HCT116 (cell line): ENCODE measurements at regions not wholly inside any gene's neighbourhood (a gene's known extent, or its start where the extent isn't known, plus 50 kb on each side); places are given as distances from the start of the nearest gene placed in this dataset.

Source experiments
- ATAC-seq: fragments of 200-7000 bp; cut with Tn5 transposase; 2 replicates; pipeline ENCODE4 v1.9.1; 2020; ENCODE audit warnings: mild to moderate bottlenecking, moderate library complexity
- BruUV-seq: library from RNA; stranded (reverse); fragments of 400-500 nt; replicated peaks from 2 replicates; lab custom pipeline; 2021; lab: Mats Ljungman, UMichigan
- CTCF ChIA-PET: fragments of 300-600 bp; sonication (Branson Sonifier 250); formaldehyde crosslinking; loops from one replicate; lab custom pipeline; 2021; ENCODE audit warnings: antibody characterized with exemption; lab: Charles Lee
- POLR2A ChIA-PET: fragments of 300-600, 350-600 bp; sonication (Branson Sonifier 250); formaldehyde crosslinking; loops from one replicate; lab custom pipeline; 2021; ENCODE audit warnings: antibody characterized with exemption; lab: Charles Lee
- RAD21 ChIA-PET, 2 experiments: fragments of 300-600 bp; sonication (Branson Sonifier 250); formaldehyde crosslinking; loops; one replicate each; lab custom pipeline; 2023; ENCODE audit warnings: low total read pairs in 2 of 2; ENCODE audit not compliant: uncharacterized antibody in 2 of 2, unreplicated experiment in 2 of 2, low non-redundant PET in 1 of 2; lab: Charles Lee
- DNase-seq: peaks from one replicate; pipeline ENCODE4 v3.0.0-alpha.2; 2010; ENCODE audit warnings: low read depth, low spot score
- H2AFZ ChIP-seq: fragments of 200-600 bp; shearing (Covaris generic), sonication (generic); 2 replicates; pipeline ENCODE4 v1.6.1; 2017; ENCODE audit warnings: low read depth, mixed run types, mixed read lengths, antibody characterized with exemption, low read length; ENCODE audit not compliant: poor library complexity, severe bottlenecking
- H3K27ac ChIP-seq: 2 replicates; pipeline ENCODE4 v1.5.1; 2012; ENCODE audit warnings: low read depth, low read length
- H3K27me3 ChIP-seq: fragments of 200-600 bp; sonication (generic); 2 replicates; pipeline ENCODE4 v1.6.1; 2016; ENCODE audit warnings: mixed run types, low read length, mixed read lengths; ENCODE audit not compliant: insufficient read depth
- H3K36me3 ChIP-seq, 2 experiments: fragments of 200-500 bp in 1 of 2; fragments of 200-600 bp in 1 of 2; sonication (Bioruptor generic) in 1 of 2; sonication (generic) in 1 of 2; 2 replicates each; pipeline versions ENCODE4 v1.5.1 to v1.6.1; 2014 to 2016; ENCODE audit warnings: low read length in 2 of 2, inconsistent platforms in 1 of 2, mixed read lengths in 1 of 2, mixed run types in 1 of 2; ENCODE audit not compliant: insufficient read depth in 2 of 2, control insufficient read depth in 1 of 2
- H3K4me1 ChIP-seq, 2 experiments: fragments of 200-600 bp in 1 of 2; sonication (generic) in 1 of 2; 2 replicates each; pipeline versions ENCODE4 v1.5.1 to v1.6.1; 2012 to 2017; ENCODE audit warnings: low read length in 2 of 2, inconsistent platforms in 1 of 2, mild to moderate bottlenecking in 1 of 2, mixed read lengths in 1 of 2, mixed run types in 1 of 2, moderate library complexity in 1 of 2; ENCODE audit not compliant: insufficient read depth in 2 of 2, control insufficient read depth in 1 of 2
- H3K4me2 ChIP-seq: fragments of 200-600 bp; sonication (generic); 2 replicates; pipeline ENCODE4 v1.6.1; 2017; ENCODE audit warnings: mixed run types, low read length, mixed read lengths
- H3K4me3 ChIP-seq, 2 experiments: fragments of 200-600 bp in 1 of 2; sonication (generic) in 1 of 2; replicated peaks in 1 of 2; 2 replicates each; pipeline ENCODE4 v1.5.1; 2011 to 2016; ENCODE audit warnings: low read length in 2 of 2, control low read depth in 1 of 2, low read depth in 1 of 2, mild to moderate bottlenecking in 1 of 2, mixed read lengths in 1 of 2, mixed run types in 1 of 2
- H3K79me2 ChIP-seq: fragments of 200-600 bp; sonication (generic); 2 replicates; pipeline ENCODE4 v1.6.1; 2017; ENCODE audit warnings: mild to moderate bottlenecking, mixed run types, low read length, moderate library complexity, mixed read lengths; ENCODE audit not compliant: insufficient read depth
- H3K9ac ChIP-seq: fragments of 200-600 bp; sonication (generic); 2 replicates; pipeline ENCODE4 v1.6.1; 2016; ENCODE audit warnings: low read length, mixed read lengths
- H3K9me2 ChIP-seq: fragments of 200-600 bp; sonication (generic), shearing (Covaris generic); 2 replicates; pipeline ENCODE4 v1.6.1; 2017; ENCODE audit warnings: mixed run types, mild to moderate bottlenecking, moderate library complexity; ENCODE audit not compliant: insufficient read depth
- H3K9me3 ChIP-seq, 2 experiments: fragments of 200-500 bp in 1 of 2; fragments of 200-600 bp in 1 of 2; sonication (Bioruptor generic) in 1 of 2; sonication (generic) in 1 of 2; 2 replicates each; pipeline ENCODE4 v1.6.1; 2014 to 2017; ENCODE audit warnings: low read length in 2 of 2, mixed read lengths in 2 of 2, inconsistent platforms in 1 of 2, low read depth in 1 of 2, mild to moderate bottlenecking in 1 of 2, mixed run types in 1 of 2, moderate library complexity in 1 of 2; ENCODE audit not compliant: control insufficient read depth in 1 of 2, insufficient read depth in 1 of 2
- H4K20me1 ChIP-seq: fragments of 200-600 bp; sonication (generic), shearing (Covaris generic); 2 replicates; pipeline ENCODE4 v1.6.1; 2017; ENCODE audit warnings: mixed run types, mild to moderate bottlenecking, moderate library complexity; ENCODE audit not compliant: insufficient read depth
- ATF3 ChIP-seq: IDR thresholded peaks from 2 replicates; pipeline ENCODE4 v1.6.1; 2012
- CBX3 ChIP-seq: IDR thresholded peaks from 2 replicates; pipeline ENCODE4 v1.6.1; 2012; ENCODE audit warnings: low read depth
- CEBPB ChIP-seq: IDR thresholded peaks from 2 replicates; pipeline ENCODE4 v1.6.1; 2012; ENCODE audit warnings: low read depth
- EGR1 ChIP-seq: IDR thresholded peaks from 2 replicates; pipeline ENCODE4 v1.6.1; 2012; ENCODE audit warnings: low read depth
- ELF1 ChIP-seq: IDR thresholded peaks from 2 replicates; pipeline ENCODE4 v1.6.1; 2012; ENCODE audit warnings: low read depth, borderline replicate concordance
- EZH2 ChIP-seq: fragments of 200-600 bp; sonication (generic); IDR thresholded peaks from 2 replicates; pipeline ENCODE4 v1.6.1; 2017; ENCODE audit warnings: antibody characterized with exemption, mixed run types
- EZH2phosphoT487 ChIP-seq: fragments of 200-600 bp; IDR thresholded peaks from 2 replicates; pipeline ENCODE4 v1.6.1; 2018; ENCODE audit warnings: antibody characterized with exemption, borderline replicate concordance
- JUND ChIP-seq: IDR thresholded peaks from 2 replicates; pipeline ENCODE4 v1.6.1; 2012
- MAX ChIP-seq: IDR thresholded peaks from 2 replicates; pipeline ENCODE4 v1.6.1; 2012
- POLR2A ChIP-seq: IDR thresholded peaks from 2 replicates; pipeline ENCODE4 v1.7.0; 2011; ENCODE audit warnings: borderline replicate concordance; ENCODE audit not compliant: insufficient read depth, insufficient read length; ENCODE audit errors: extremely low read depth
- POLR2AphosphoS5 ChIP-seq: IDR thresholded peaks from 2 replicates; pipeline ENCODE4 v1.6.1; 2011; ENCODE audit warnings: mild to moderate bottlenecking, low read depth, low read length, moderate library complexity
- RAD21 ChIP-seq: IDR thresholded peaks from 2 replicates; pipeline ENCODE4 v1.6.1; 2012; ENCODE audit warnings: low read depth, mild to moderate bottlenecking
- REST ChIP-seq: IDR thresholded peaks from 2 replicates; pipeline ENCODE4 v1.6.1; 2012; ENCODE audit warnings: low read depth
- SIN3A ChIP-seq: IDR thresholded peaks from 2 replicates; pipeline ENCODE4 v1.6.1; 2012; ENCODE audit warnings: low read depth
- SP1 ChIP-seq: IDR thresholded peaks from 2 replicates; pipeline ENCODE4 v1.6.1; 2012; ENCODE audit warnings: low read depth
- SRF ChIP-seq: IDR thresholded peaks from 2 replicates; pipeline ENCODE4 v1.6.1; 2012; ENCODE audit warnings: low read depth
- TCF7L2 ChIP-seq: IDR thresholded peaks from 2 replicates; pipeline ENCODE4 v1.7.0; 2011; ENCODE audit warnings: borderline replicate concordance, inconsistent platforms; ENCODE audit not compliant: insufficient read depth, insufficient read length; ENCODE audit errors: extremely low read depth
- ZBTB33 ChIP-seq: IDR thresholded peaks from 2 replicates; pipeline ENCODE4 v1.6.1; 2011; ENCODE audit warnings: mild to moderate bottlenecking, low read length, moderate library complexity; ENCODE audit not compliant: insufficient replicate concordance; ENCODE audit errors: extremely low read depth
- ZFX ChIP-seq: fragments of 450-650 bp; IDR thresholded peaks from 2 replicates; pipeline ENCODE4 v1.6.1; 2017
- ZNF274 ChIP-seq: fragments of 200-500 bp; sonication (Bioruptor generic); IDR thresholded peaks from 2 replicates; pipeline ENCODE4 v1.6.1; 2014; ENCODE audit warnings: mild to moderate bottlenecking, low read depth, low read length, inconsistent platforms
- intact Hi-C: fragments of 100-400 bp; cut with micrococcal nuclease; formaldehyde crosslinking; loops from 2 replicates; pipeline ENCODE4 v1.10.0; 2022

- DNase-seq, result no peak
- Histone ChIP-seq H3K4me2 (no peak overlapping the region), H3K9ac (no peak overlapping the region), H3K36me3 (no peaks in the 10 kb centered on the region), H4K20me1 (no peaks in the 10 kb centered on the region; the same call in 1 of the 2 replicates), H3K9me3 (no peaks in the 10 kb centered on the region), H3K4me3 (no peak overlapping the region), H3K27me3 (no peaks in the 10 kb centered on the region), H3K9me2 (no peaks in the 10 kb centered on the region), H3K4me1 (no peaks in the 10 kb centered on the region), H3K27ac (no peak overlapping the region), H3K79me2 (no peaks in the 10 kb centered on the region), H2AFZ (no peak overlapping the region)
- intact Hi-C loops, result no loop called here
- RAD21 ChIA-PET, result no interaction called here
- POLR2A ChIA-PET, result no interaction called here
- BruUV-seq, result no TSS peak
- CTCF ChIA-PET, result no interaction called here
- TF ChIP-seq TCF7L2 (no peak), RAD21 (no peak), SRF (no peak), CEBPB (no peak), EZH2phosphoT487 (no peak), CBX3 (no peak), ZBTB33 (no peak), ZNF274 (no peak), ZFX (no peak), JUND (no peak), ELF1 (no peak), POLR2A (no peak), REST (no peak), EGR1 (no peak), POLR2AphosphoS5 (no peak), SP1 (no peak), SIN3A (no peak), ATF3 (no peak), MAX (no peak), EZH2 (no peak)
- no peak for ATAC-seq
Measured at GRCh38 chr6:102742028-102742427, 1348.5 kb downstream of the GRIK2 start.
